ENCODE measurements at regions not wholly inside any gene's neighbourhood (a gene's known extent, or its start where the extent isn't known, plus 50 kb on each side); places are given as distances from the start of the nearest gene placed in this dataset.

GRCh38 chr6:85396159-85396808 lies 53.6 kb upstream of the NT5E start:
- no peak for TF ChIP-seq SUZ12 (IDR thresholded peaks at IDR 0.05; ENCODE audit: extremely low read depth, insufficient read depth, insufficient read length)
- TF ChIP-seq ZNF274 (IDR thresholded peaks at IDR 0.05; ENCODE audit: low read depth, low read length), result no peak
- TF ChIP-seq YY1 (IDR thresholded peaks at IDR 0.05; ENCODE audit: insufficient read depth, insufficient read length), result no peak
- H3K27me3 ChIP-seq (ENCODE audit: insufficient read depth, insufficient read length), result no peaks in the 10 kb centered on the region
- DNase-seq (ENCODE audit: low read depth, low spot score), result no peak
- no peaks in the 10 kb centered on the region for H3K36me3 ChIP-seq (ENCODE audit: insufficient read depth, insufficient read length, low read length)
- H3K9ac ChIP-seq (ENCODE audit: insufficient read length, low read depth), result no peak overlapping the region
- no peak overlapping the region for H3K4me3 ChIP-seq (ENCODE audit: insufficient read length, low read depth)
- no peaks in the 10 kb centered on the region for H3K9me3 ChIP-seq (ENCODE audit: insufficient read depth, low read length)
- no peaks in the 10 kb centered on the region for H3K4me1 ChIP-seq (ENCODE audit: insufficient read depth, insufficient read length)

GRCh38 chr6:85395746-85396145 lies 54.1 kb upstream of the NT5E start:
- no peaks in the 10 kb centered on the region for H3K4me1 ChIP-seq (ENCODE audit: insufficient read depth, insufficient read length)
- H3K36me3 ChIP-seq (ENCODE audit: insufficient read depth, insufficient read length, low read length), result no peaks in the 10 kb centered on the region
- no peak for DNase-seq (ENCODE audit: low read depth, low spot score)
- no peak for TF ChIP-seq ZNF274 (IDR thresholded peaks at IDR 0.05; ENCODE audit: low read depth, low read length)
- TF ChIP-seq SUZ12 (IDR thresholded peaks at IDR 0.05; ENCODE audit: extremely low read depth, insufficient read depth, insufficient read length), result no peak
- no peak for TF ChIP-seq YY1 (IDR thresholded peaks at IDR 0.05; ENCODE audit: insufficient read depth, insufficient read length)
- H3K27me3 ChIP-seq (ENCODE audit: insufficient read depth, insufficient read length), result no peaks in the 10 kb centered on the region
- H3K9me3 ChIP-seq (ENCODE audit: insufficient read depth, low read length), result no peaks in the 10 kb centered on the region
- H3K4me3 ChIP-seq (ENCODE audit: insufficient read length, low read depth), result no peak overlapping the region
- H3K9ac ChIP-seq (ENCODE audit: insufficient read length, low read depth), result no peak overlapping the region

GRCh38 chr6:85394853-85395538 lies 54.9 kb upstream of the NT5E start:
- no peak overlapping the region for H3K9ac ChIP-seq (ENCODE audit: insufficient read length, low read depth)
- H3K27me3 ChIP-seq (ENCODE audit: insufficient read depth, insufficient read length), result no peaks in the 10 kb centered on the region
- no peaks in the 10 kb centered on the region for H3K4me1 ChIP-seq (ENCODE audit: insufficient read depth, insufficient read length)
- no peaks in the 10 kb centered on the region for H3K36me3 ChIP-seq (ENCODE audit: insufficient read depth, insufficient read length, low read length)
- H3K9me3 ChIP-seq (ENCODE audit: insufficient read depth, low read length), result no peaks in the 10 kb centered on the region
- no peak for TF ChIP-seq SUZ12 (IDR thresholded peaks at IDR 0.05; ENCODE audit: extremely low read depth, insufficient read depth, insufficient read length)
- no peak for TF ChIP-seq YY1 (IDR thresholded peaks at IDR 0.05; ENCODE audit: insufficient read depth, insufficient read length)
- no peak for TF ChIP-seq ZNF274 (IDR thresholded peaks at IDR 0.05; ENCODE audit: low read depth, low read length)
- H3K4me3 ChIP-seq (ENCODE audit: insufficient read length, low read depth), result no peak overlapping the region
- DNase-seq (ENCODE audit: low read depth, low spot score), result no peak

- no peak overlapping the region for H3K4me3 ChIP-seq (ENCODE audit: insufficient read length, low read depth)
- H3K36me3 ChIP-seq (ENCODE audit: insufficient read depth, insufficient read length, low read length), result no peaks in the 10 kb centered on the region
- no peaks in the 10 kb centered on the region for H3K27me3 ChIP-seq (ENCODE audit: insufficient read depth, insufficient read length)
- H3K9me3 ChIP-seq (ENCODE audit: insufficient read depth, low read length), result no peaks in the 10 kb centered on the region
- DNase-seq (ENCODE audit: low read depth, low spot score), result no peak
- TF ChIP-seq YY1 (IDR thresholded peaks at IDR 0.05; ENCODE audit: insufficient read depth, insufficient read length), result no peak
- TF ChIP-seq ZNF274 (IDR thresholded peaks at IDR 0.05; ENCODE audit: low read depth, low read length), result no peak
- no peak for TF ChIP-seq SUZ12 (IDR thresholded peaks at IDR 0.05; ENCODE audit: extremely low read depth, insufficient read depth, insufficient read length)
- H3K4me1 ChIP-seq (ENCODE audit: insufficient read depth, insufficient read length), result no peaks in the 10 kb centered on the region
- H3K9ac ChIP-seq (ENCODE audit: insufficient read length, low read depth), result no peak overlapping the region
These were observed 55.7 kb upstream of the NT5E start for GRCh38 chr6:85394199-85394598.

- no peaks in the 10 kb centered on the region for H3K36me3 ChIP-seq (ENCODE audit: insufficient read depth, insufficient read length, low read length)
- no peak overlapping the region for H3K4me3 ChIP-seq (ENCODE audit: insufficient read length, low read depth)
- no peaks in the 10 kb centered on the region for H3K27me3 ChIP-seq (ENCODE audit: insufficient read depth, insufficient read length)
- DNase-seq (ENCODE audit: low read depth, low spot score), result no peak
- H3K9me3 ChIP-seq (ENCODE audit: insufficient read depth, low read length), result no peaks in the 10 kb centered on the region
- no peak for TF ChIP-seq ZNF274 (IDR thresholded peaks at IDR 0.05; ENCODE audit: low read depth, low read length)
- TF ChIP-seq SUZ12 (IDR thresholded peaks at IDR 0.05; ENCODE audit: extremely low read depth, insufficient read depth, insufficient read length), result no peak
- TF ChIP-seq YY1 (IDR thresholded peaks at IDR 0.05; ENCODE audit: insufficient read depth, insufficient read length), result no peak
- no peaks in the 10 kb centered on the region for H3K4me1 ChIP-seq (ENCODE audit: insufficient read depth, insufficient read length)
- H3K9ac ChIP-seq (ENCODE audit: insufficient read length, low read depth), result no peak overlapping the region
These were observed 57.5 kb upstream of the NT5E start for GRCh38 chr6:85392379-85392778.

GRCh38 chr6:85390775-85391174 lies 59.1 kb upstream of the NT5E start:
- no peak for TF ChIP-seq YY1 (IDR thresholded peaks at IDR 0.05; ENCODE audit: insufficient read depth, insufficient read length)
- TF ChIP-seq SUZ12 (IDR thresholded peaks at IDR 0.05; ENCODE audit: extremely low read depth, insufficient read depth, insufficient read length), result no peak
- no peak for TF ChIP-seq ZNF274 (IDR thresholded peaks at IDR 0.05; ENCODE audit: low read depth, low read length)
- H3K4me3 ChIP-seq (ENCODE audit: insufficient read length, low read depth), result no peak overlapping the region
- DNase-seq (ENCODE audit: low read depth, low spot score), result no peak

GRCh38 chr6:85390105-85390728 lies 59.7 kb upstream of the NT5E start:
- Histone ChIP-seq H3K27me3 (ENCODE audit: insufficient read depth, insufficient read length) (no peaks in the 10 kb centered on the region), H3K4me3 (ENCODE audit: insufficient read length, low read depth) (no peak overlapping the region), H3K9ac (ENCODE audit: insufficient read length, low read depth) (no peak overlapping the region), H3K9me3 (ENCODE audit: insufficient read depth, low read length) (no peaks in the 10 kb centered on the region), H3K4me1 (ENCODE audit: insufficient read depth, insufficient read length) (no peaks in the 10 kb centered on the region), H3K36me3 (ENCODE audit: insufficient read depth, insufficient read length, low read length) (no peaks in the 10 kb centered on the region)
- TF ChIP-seq YY1 (IDR thresholded peaks at IDR 0.05; ENCODE audit: insufficient read depth, insufficient read length) (no peak), ZNF274 (IDR thresholded peaks at IDR 0.05; ENCODE audit: low read depth, low read length) (no peak), SUZ12 (IDR thresholded peaks at IDR 0.05; ENCODE audit: extremely low read depth, insufficient read depth, insufficient read length) (no peak)
- DNase-seq (ENCODE audit: low read depth, low spot score), result no peak

More at GRCh38 chr6:85390775-85391174, 59.1 kb upstream of the NT5E start:
- no peaks in the 10 kb centered on the region for H3K27me3 ChIP-seq (ENCODE audit: insufficient read depth, insufficient read length)
- H3K36me3 ChIP-seq (ENCODE audit: insufficient read depth, insufficient read length, low read length), result no peaks in the 10 kb centered on the region
- no peaks in the 10 kb centered on the region for H3K4me1 ChIP-seq (ENCODE audit: insufficient read depth, insufficient read length)
- no peak overlapping the region for H3K9ac ChIP-seq (ENCODE audit: insufficient read length, low read depth)
- no peaks in the 10 kb centered on the region for H3K9me3 ChIP-seq (ENCODE audit: insufficient read depth, low read length)
